ENCODE measurements at regions not wholly inside any gene's neighbourhood (a gene's known extent, or its start where the extent isn't known, plus 50 kb on each side); places are given as distances from the start of the nearest gene placed in this dataset.

DNA sequence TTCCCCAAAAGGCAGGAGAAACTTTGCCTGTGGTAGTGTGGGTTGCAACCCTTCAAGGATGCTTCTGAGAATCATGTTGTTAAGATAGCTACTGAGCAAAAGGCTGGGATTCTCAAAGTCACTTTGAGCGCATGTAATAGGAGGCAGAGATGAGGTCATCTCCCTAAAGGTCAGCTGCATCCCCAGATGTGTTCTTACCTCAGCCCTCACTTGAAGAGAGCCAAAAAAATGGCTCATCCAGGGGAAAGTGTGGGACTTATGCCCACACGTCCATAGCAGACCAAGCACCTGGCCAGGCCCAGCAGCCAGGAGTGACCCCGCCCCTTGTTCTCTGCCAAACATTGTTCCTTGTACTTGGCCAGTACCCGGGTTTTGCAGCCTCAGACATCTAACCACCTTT is 187.0 kb upstream of the BMP2 start:
- no peaks in the 10 kb centered on the region for H3K79me2 ChIP-seq (ENCODE audit: insufficient read depth, low read length)
- H3K36me3 Mint-ChIP-seq (ENCODE audit: insufficient read depth in 1 of 3, low read depth in 3 of 3): no peaks in the 10 kb centered on the region
- H3K27ac Mint-ChIP-seq: no peak overlapping the region
- no peaks in the 10 kb centered on the region for H3K23me2 ChIP-seq (ENCODE audit: insufficient read length, low read depth, low read length, poor library complexity, severe bottlenecking)
- no peak overlapping the region for H3K4me2 ChIP-seq (ENCODE audit: insufficient read depth, insufficient read length, low read length)
- no peak overlapping the region for H4K91ac ChIP-seq (ENCODE audit: insufficient read length, low read depth, low read length)
- DNase-seq: no peak
- H3K56ac ChIP-seq (ENCODE audit: insufficient read length, low read depth, low read length): no peak overlapping the region
- no CpG with 5 or more reads among the region's 4 CpGs for WGBS (ENCODE audit: extremely low coverage, insufficient read length, low lambda C conversion rate)
- no peaks in the 10 kb centered on the region for H3K27me3 ChIP-seq (ENCODE audit: insufficient read depth, low read length)
- H3K9me3 Mint-ChIP-seq: no peaks in the 10 kb centered on the region
- no peak overlapping the region for H4K5ac ChIP-seq (ENCODE audit: insufficient read length, low read depth, low read length)
- no peak overlapping the region for H2AK5ac ChIP-seq (ENCODE audit: insufficient read length, low read length)
- no peaks in the 10 kb centered on the region for H3K4me1 ChIP-seq (ENCODE audit: insufficient read depth, low read length)
- H3K23ac ChIP-seq (ENCODE audit: insufficient read length, low read depth, low read length): no peak overlapping the region
- H2BK20ac ChIP-seq (ENCODE audit: low read depth, low read length, poor library complexity, severe bottlenecking): no peak overlapping the region
- H2AFZ ChIP-seq (ENCODE audit: low read length): no peak overlapping the region
- H3K14ac ChIP-seq (ENCODE audit: insufficient read depth, low read length): no peak overlapping the region
- H3K27me3 Mint-ChIP-seq (ENCODE audit: low read depth): no peaks in the 10 kb centered on the region; the same call in 1 of the 2 replicates
- H2BK15ac ChIP-seq (ENCODE audit: low read depth, low read length): no peak overlapping the region
- H3K79me1 ChIP-seq (ENCODE audit: insufficient read depth, low read depth, low read length, poor library complexity, severe bottlenecking): no peaks in the 10 kb centered on the region
- no peak overlapping the region for H2BK5ac ChIP-seq (ENCODE audit: insufficient read length, low read length)
- peaks cover 6 to 7% of the 10 kb centered on the region in 2 experiments; a peak in 2 of 4 replicates for H3K4me1 Mint-ChIP-seq
- no peaks in the 10 kb centered on the region for H3K9me3 ChIP-seq (ENCODE audit: control insufficient read depth, low read depth, low read length)
- H4K8ac ChIP-seq (replicated peaks; ENCODE audit: insufficient read length, low read depth, low read length): no peak overlapping the region
- H3K18ac ChIP-seq (ENCODE audit: insufficient read length, low read depth, low read length): no peak overlapping the region
- no peak overlapping the region for H3K9ac ChIP-seq (ENCODE audit: extremely low read depth, insufficient read length, low read length)
- no peak overlapping the region for H2BK120ac ChIP-seq (ENCODE audit: low read depth, low read length, poor library complexity, severe bottlenecking)
- no peak for TF ChIP-seq CTCF (conservative IDR thresholded peaks at IDR 0.05)
- H3K27ac ChIP-seq (ENCODE audit: insufficient read length, low read depth, low read length): no peak overlapping the region
- H2BK12ac ChIP-seq (ENCODE audit: insufficient read length, low read depth, low read length): no peak overlapping the region
- no peaks in the 10 kb centered on the region for H4K20me1 ChIP-seq (ENCODE audit: control insufficient read depth, insufficient read depth, insufficient read length)
- no peak overlapping the region for H3K4ac ChIP-seq (ENCODE audit: low read depth, low read length)
- H3K4me3 Mint-ChIP-seq: no peak overlapping the region
- H3T11ph ChIP-seq (ENCODE audit: low read length): no peak overlapping the region

Measured in H9 (cell line).